ENCODE measurements at regions not wholly inside any gene's neighbourhood (a gene's known extent, or its start where the extent isn't known, plus 50 kb on each side); places are given as distances from the start of the nearest gene placed in this dataset.
"Not testable (repeated sequence)": the region's sequence is repeated elsewhere in the genome, so short reads cannot be mapped to it uniquely, and the experiment has no call there.

- no peak overlapping the region for H3K4me2 ChIP-seq (ENCODE audit: low read depth, low read length, poor library complexity, severe bottlenecking)
Measured at GRCh38 chr2:18940184-18940583, 350.8 kb upstream of the NT5C1B start.

GRCh38 chr2:18939740-18940139, 350.4 kb upstream of the NT5C1B start:
- H3K36me3 ChIP-seq (ENCODE audit: insufficient read depth, low read length); DNase-seq; H3K27ac ChIP-seq (ENCODE audit: low read length); H3K4me2 ChIP-seq (ENCODE audit: low read depth, low read length, poor library complexity, severe bottlenecking); H3K27me3 ChIP-seq (ENCODE audit: low read length); H3K4me3 ChIP-seq (ENCODE audit: low read length); H3K4me1 ChIP-seq (ENCODE audit: low read length); H3K79me2 ChIP-seq (ENCODE audit: low read length); H4K20me1 ChIP-seq (ENCODE audit: insufficient read depth, low read depth, low read length); H2AFZ ChIP-seq (ENCODE audit: low read length); H3K9me2 ChIP-seq (replicated peaks; ENCODE audit: insufficient read depth, low read length); H3K9me3 ChIP-seq (ENCODE audit: low read length); H3K9ac ChIP-seq (ENCODE audit: low read length): not testable (repeated sequence)

More at GRCh38 chr2:18940184-18940583, 350.8 kb upstream of the NT5C1B start:
- no peaks in the 10 kb centered on the region for H4K20me1 ChIP-seq (ENCODE audit: insufficient read depth, low read depth, low read length)
- no peaks in the 10 kb centered on the region for H3K9me3 ChIP-seq (ENCODE audit: low read length)
- no peaks in the 10 kb centered on the region for H3K36me3 ChIP-seq (ENCODE audit: insufficient read depth, low read length)
- no peaks in the 10 kb centered on the region for H3K27me3 ChIP-seq (ENCODE audit: low read length)
- no peak overlapping the region for H3K27ac ChIP-seq (ENCODE audit: low read length)
- no peak overlapping the region for H2AFZ ChIP-seq (ENCODE audit: low read length)
- H3K4me1 ChIP-seq (ENCODE audit: low read length) = no peaks in the 10 kb centered on the region
- DNase-seq = peak; percentile 44
- H3K9ac ChIP-seq (ENCODE audit: low read length) = no peak overlapping the region
- H3K79me2 ChIP-seq (ENCODE audit: low read length) = no peaks in the 10 kb centered on the region
- H3K9me2 ChIP-seq (replicated peaks; ENCODE audit: insufficient read depth, low read length) = no peaks in the 10 kb centered on the region
- H3K4me3 ChIP-seq (ENCODE audit: low read length) = no peak overlapping the region

GRCh38 chr2:18934886-18935285, 345.5 kb upstream of the NT5C1B start:
- H3K9ac ChIP-seq (ENCODE audit: low read length) = no peak overlapping the region
- no peak overlapping the region for H3K4me2 ChIP-seq (ENCODE audit: low read depth, low read length, poor library complexity, severe bottlenecking)
- no peaks in the 10 kb centered on the region for H3K9me3 ChIP-seq (ENCODE audit: low read length)
- H3K36me3 ChIP-seq (ENCODE audit: insufficient read depth, low read length) = no peaks in the 10 kb centered on the region
- H3K27me3 ChIP-seq (ENCODE audit: low read length) = no peaks in the 10 kb centered on the region
- no peak overlapping the region for H3K27ac ChIP-seq (ENCODE audit: low read length)
- no peaks in the 10 kb centered on the region for H3K4me1 ChIP-seq (ENCODE audit: low read length)
- no peak overlapping the region for H3K4me3 ChIP-seq (ENCODE audit: low read length)
- no peaks in the 10 kb centered on the region for H3K9me2 ChIP-seq (replicated peaks; ENCODE audit: insufficient read depth, low read length)
- H3K79me2 ChIP-seq (ENCODE audit: low read length) = no peaks in the 10 kb centered on the region
- no peak overlapping the region for H2AFZ ChIP-seq (ENCODE audit: low read length)
- DNase-seq = no peak
- H4K20me1 ChIP-seq (ENCODE audit: insufficient read depth, low read depth, low read length) = no peaks in the 10 kb centered on the region; the same call in 1 of the 2 replicates

GRCh38 chr2:18932853-18933252, 343.5 kb upstream of the NT5C1B start:
- no peak overlapping the region for H3K4me2 ChIP-seq (ENCODE audit: low read depth, low read length, poor library complexity, severe bottlenecking)
- no peaks in the 10 kb centered on the region for H3K36me3 ChIP-seq (ENCODE audit: insufficient read depth, low read length)
- no peak overlapping the region for H3K27ac ChIP-seq (ENCODE audit: low read length)
- no peak for DNase-seq
- no peaks in the 10 kb centered on the region for H3K9me3 ChIP-seq (ENCODE audit: low read length)
- H3K9me2 ChIP-seq (replicated peaks; ENCODE audit: insufficient read depth, low read length) = no peaks in the 10 kb centered on the region
- H3K4me1 ChIP-seq (ENCODE audit: low read length) = no peaks in the 10 kb centered on the region
- no peak overlapping the region for H3K4me3 ChIP-seq (ENCODE audit: low read length)
- no peak overlapping the region for H3K9ac ChIP-seq (ENCODE audit: low read length)
- no peaks in the 10 kb centered on the region for H3K27me3 ChIP-seq (ENCODE audit: low read length)
- no peaks in the 10 kb centered on the region; the same call in 1 of the 2 replicates for H4K20me1 ChIP-seq (ENCODE audit: insufficient read depth, low read depth, low read length)
- H3K79me2 ChIP-seq (ENCODE audit: low read length) = no peaks in the 10 kb centered on the region
- no peak overlapping the region for H2AFZ ChIP-seq (ENCODE audit: low read length)

GRCh38 chr2:18930971-18931370, 341.6 kb upstream of the NT5C1B start:
- Histone ChIP-seq H3K36me3 (ENCODE audit: insufficient read depth, low read length) (no peaks in the 10 kb centered on the region), H3K4me2 (ENCODE audit: low read depth, low read length, poor library complexity, severe bottlenecking) (no peak overlapping the region), H3K9ac (ENCODE audit: low read length) (no peak overlapping the region), H4K20me1 (ENCODE audit: insufficient read depth, low read depth, low read length) (no peaks in the 10 kb centered on the region; the same call in 1 of the 2 replicates), H3K9me3 (ENCODE audit: low read length) (no peaks in the 10 kb centered on the region), H3K9me2 (replicated peaks; ENCODE audit: insufficient read depth, low read length) (no peaks in the 10 kb centered on the region), H3K4me3 (ENCODE audit: low read length) (no peak overlapping the region), H3K4me1 (ENCODE audit: low read length) (no peaks in the 10 kb centered on the region), H3K27me3 (ENCODE audit: low read length) (no peaks in the 10 kb centered on the region), H3K27ac (ENCODE audit: low read length) (no peak overlapping the region), H3K79me2 (ENCODE audit: low read length) (no peaks in the 10 kb centered on the region), H2AFZ (ENCODE audit: low read length) (no peak overlapping the region)
- DNase-seq = no peak

GRCh38 chr2:18927525-18928232, 338.3 kb upstream of the NT5C1B start:
- no peak for DNase-seq
- H3K27ac ChIP-seq (ENCODE audit: low read length) = no peak overlapping the region
- no peaks in the 10 kb centered on the region for H3K9me3 ChIP-seq (ENCODE audit: low read length)

GRCh38 chr2:18926631-18927524, 337.5 kb upstream of the NT5C1B start:
- Histone ChIP-seq H2AFZ (ENCODE audit: low read length) (no peak overlapping the region), H3K4me2 (ENCODE audit: low read depth, low read length, poor library complexity, severe bottlenecking) (no peak overlapping the region), H3K9me3 (ENCODE audit: low read length) (no peaks in the 10 kb centered on the region), H4K20me1 (ENCODE audit: insufficient read depth, low read depth, low read length) (no peaks in the 10 kb centered on the region), H3K9me2 (replicated peaks; ENCODE audit: insufficient read depth, low read length) (no peaks in the 10 kb centered on the region), H3K79me2 (ENCODE audit: low read length) (no peaks in the 10 kb centered on the region), H3K36me3 (ENCODE audit: insufficient read depth, low read length) (no peaks in the 10 kb centered on the region), H3K9ac (ENCODE audit: low read length) (no peak overlapping the region), H3K4me3 (ENCODE audit: low read length) (no peak overlapping the region), H3K27me3 (ENCODE audit: low read length) (no peaks in the 10 kb centered on the region), H3K27ac (ENCODE audit: low read length) (no peak overlapping the region), H3K4me1 (ENCODE audit: low read length) (no peaks in the 10 kb centered on the region)
- DNase-seq = no peak

More at GRCh38 chr2:18927525-18928232, 338.3 kb upstream of the NT5C1B start:
- Histone ChIP-seq H3K4me2 (ENCODE audit: low read depth, low read length, poor library complexity, severe bottlenecking) (no peak overlapping the region), H3K9me2 (replicated peaks; ENCODE audit: insufficient read depth, low read length) (no peaks in the 10 kb centered on the region), H3K9ac (ENCODE audit: low read length) (no peak overlapping the region), H3K4me1 (ENCODE audit: low read length) (no peaks in the 10 kb centered on the region), H3K36me3 (ENCODE audit: insufficient read depth, low read length) (no peaks in the 10 kb centered on the region), H3K79me2 (ENCODE audit: low read length) (no peaks in the 10 kb centered on the region), H2AFZ (ENCODE audit: low read length) (no peak overlapping the region), H4K20me1 (ENCODE audit: insufficient read depth, low read depth, low read length) (no peaks in the 10 kb centered on the region), H3K4me3 (ENCODE audit: low read length) (no peak overlapping the region), H3K27me3 (ENCODE audit: low read length) (no peaks in the 10 kb centered on the region)

GRCh38 chr2:18925296-18925695, 335.9 kb upstream of the NT5C1B start:
- no peak for DNase-seq
- no peak overlapping the region for H3K9ac ChIP-seq (ENCODE audit: low read length)
- no peaks in the 10 kb centered on the region for H3K4me1 ChIP-seq (ENCODE audit: low read length)
- H4K20me1 ChIP-seq (ENCODE audit: insufficient read depth, low read depth, low read length) = no peaks in the 10 kb centered on the region
- H2AFZ ChIP-seq (ENCODE audit: low read length) = no peak overlapping the region
- no peaks in the 10 kb centered on the region for H3K36me3 ChIP-seq (ENCODE audit: insufficient read depth, low read length)
- H3K9me2 ChIP-seq (replicated peaks; ENCODE audit: insufficient read depth, low read length) = no peaks in the 10 kb centered on the region
- no peak overlapping the region for H3K27ac ChIP-seq (ENCODE audit: low read length)
- H3K9me3 ChIP-seq (ENCODE audit: low read length) = no peaks in the 10 kb centered on the region
- H3K79me2 ChIP-seq (ENCODE audit: low read length) = no peaks in the 10 kb centered on the region
- H3K4me3 ChIP-seq (ENCODE audit: low read length) = no peak overlapping the region
- H3K27me3 ChIP-seq (ENCODE audit: low read length) = no peaks in the 10 kb centered on the region
- H3K4me2 ChIP-seq (ENCODE audit: low read depth, low read length, poor library complexity, severe bottlenecking) = no peak overlapping the region

Data from Karpas-422 (cell line).